Mucosa of stomach (tissue), 1 donor: ENCODE measurements at regions not wholly inside any gene's neighbourhood (a gene's known extent, or its start where the extent isn't known, plus 50 kb on each side); places are given as distances from the start of the nearest gene placed in this dataset.

Experiments used
- H3K27me3 ChIP-seq: one replicate; pipeline ENCODE4 v1.7.0; 2013; ENCODE audit warnings: mild to moderate bottlenecking, low read length; ENCODE audit not compliant: control insufficient read depth, insufficient read depth
- H3K36me3 ChIP-seq: one replicate; pipeline ENCODE4 v1.7.0; 2013; ENCODE audit warnings: low read length; ENCODE audit not compliant: control insufficient read depth, insufficient read depth
- H3K4me1 ChIP-seq: one replicate; pipeline ENCODE4 v1.7.0; 2013; ENCODE audit warnings: mild to moderate bottlenecking, low read length; ENCODE audit not compliant: control insufficient read depth, insufficient read depth
- H3K4me3 ChIP-seq: one replicate; pipeline ENCODE4 v1.7.0; 2013; ENCODE audit warnings: low read length
- H3K9ac ChIP-seq: one replicate; pipeline ENCODE4 v1.7.0; 2013; ENCODE audit warnings: mild to moderate bottlenecking, low read length, moderate library complexity
- H3K9me3 ChIP-seq: one replicate; pipeline ENCODE4 v1.7.0; 2013; ENCODE audit warnings: mild to moderate bottlenecking, low read length, moderate library complexity; ENCODE audit not compliant: control insufficient read depth
- donor health status: Pancreatic carcinoma.

GRCh38 chr9:87109231-87109631 lies 161.9 kb upstream of the GAS1 start:
- no peak overlapping the region for H3K4me3 ChIP-seq
- H3K27me3 ChIP-seq, result no peaks in the 10 kb centered on the region
- H3K36me3 ChIP-seq, result no peaks in the 10 kb centered on the region
- no peaks in the 10 kb centered on the region for H3K9me3 ChIP-seq
- H3K9ac ChIP-seq, result no peak overlapping the region
- peaks cover 3% of the 10 kb centered on the region for H3K4me1 ChIP-seq

- Histone ChIP-seq H3K9me3 (no peaks in the 10 kb centered on the region), H3K27me3 (no peaks in the 10 kb centered on the region), H3K4me1 (peaks cover 3% of the 10 kb centered on the region), H3K9ac (no peak overlapping the region), H3K4me3 (no peak overlapping the region), H3K36me3 (no peaks in the 10 kb centered on the region)
Measured at GRCh38 chr9:87109851-87110250, 162.5 kb upstream of the GAS1 start.

GRCh38 chr9:87111010-87111409 lies 163.7 kb upstream of the GAS1 start:
- no peak overlapping the region for H3K9ac ChIP-seq
- H3K4me1 ChIP-seq, result no peaks in the 10 kb centered on the region
- no peaks in the 10 kb centered on the region for H3K9me3 ChIP-seq
- H3K36me3 ChIP-seq, result no peaks in the 10 kb centered on the region
- no peak overlapping the region for H3K4me3 ChIP-seq
- H3K27me3 ChIP-seq, result no peaks in the 10 kb centered on the region

- H3K27me3 ChIP-seq, result no peaks in the 10 kb centered on the region
- H3K36me3 ChIP-seq, result no peaks in the 10 kb centered on the region
Measured at GRCh38 chr9:87112656-87113055, 165.3 kb upstream of the GAS1 start.

GRCh38 chr9:87113874-87114273 lies 166.6 kb upstream of the GAS1 start:
- Histone ChIP-seq H3K27me3 (no peaks in the 10 kb centered on the region), H3K4me3 (no peak overlapping the region), H3K36me3 (no peaks in the 10 kb centered on the region), H3K9me3 (no peaks in the 10 kb centered on the region), H3K9ac (no peak overlapping the region), H3K4me1 (no peaks in the 10 kb centered on the region)

More at GRCh38 chr9:87112656-87113055, 165.3 kb upstream of the GAS1 start:
- no peak overlapping the region for H3K4me3 ChIP-seq
- H3K9me3 ChIP-seq, result no peaks in the 10 kb centered on the region
- H3K4me1 ChIP-seq, result no peaks in the 10 kb centered on the region
- H3K9ac ChIP-seq, result no peak overlapping the region

- no peak overlapping the region for H3K9ac ChIP-seq
- no peak overlapping the region for H3K4me3 ChIP-seq
- no peaks in the 10 kb centered on the region for H3K27me3 ChIP-seq
- H3K9me3 ChIP-seq, result no peaks in the 10 kb centered on the region
- no peaks in the 10 kb centered on the region for H3K36me3 ChIP-seq
- H3K4me1 ChIP-seq, result peaks cover 5% of the 10 kb centered on the region
Measured at GRCh38 chr9:87115785-87116184, 168.5 kb upstream of the GAS1 start.

GRCh38 chr9:87116492-87116891 lies 169.2 kb upstream of the GAS1 start:
- Histone ChIP-seq H3K36me3 (no peaks in the 10 kb centered on the region), H3K27me3 (no peaks in the 10 kb centered on the region), H3K4me1 (peaks cover 5% of the 10 kb centered on the region), H3K9me3 (no peaks in the 10 kb centered on the region), H3K4me3 (no peak overlapping the region), H3K9ac (no peak overlapping the region)

GRCh38 chr9:87118594-87118993 lies 171.3 kb upstream of the GAS1 start:
- H3K4me3 ChIP-seq, result no peak overlapping the region
- H3K9ac ChIP-seq, result no peak overlapping the region
- H3K9me3 ChIP-seq, result no peaks in the 10 kb centered on the region
- H3K4me1 ChIP-seq, result peaks cover 5% of the 10 kb centered on the region
- no peaks in the 10 kb centered on the region for H3K27me3 ChIP-seq
- no peaks in the 10 kb centered on the region for H3K36me3 ChIP-seq

GRCh38 chr9:87119328-87119881 lies 172.1 kb upstream of the GAS1 start:
- Histone ChIP-seq H3K27me3 (no peaks in the 10 kb centered on the region), H3K4me1 (peaks cover 5% of the 10 kb centered on the region), H3K36me3 (no peaks in the 10 kb centered on the region), H3K4me3 (no peak overlapping the region), H3K9ac (no peak overlapping the region), H3K9me3 (no peaks in the 10 kb centered on the region)

- Histone ChIP-seq H3K27me3 (no peaks in the 10 kb centered on the region), H3K9me3 (no peaks in the 10 kb centered on the region), H3K9ac (no peak overlapping the region), H3K4me3 (no peak overlapping the region), H3K36me3 (no peaks in the 10 kb centered on the region), H3K4me1 (peaks cover 5% of the 10 kb centered on the region)
Measured at GRCh38 chr9:87120610-87121009, 173.3 kb upstream of the GAS1 start.

- H3K36me3 ChIP-seq, result no peaks in the 10 kb centered on the region
- H3K4me3 ChIP-seq, result no peak overlapping the region
- peaks cover 5% of the 10 kb centered on the region for H3K4me1 ChIP-seq
- no peaks in the 10 kb centered on the region for H3K9me3 ChIP-seq
- no peaks in the 10 kb centered on the region for H3K27me3 ChIP-seq
- H3K9ac ChIP-seq, result no peak overlapping the region
Measured at GRCh38 chr9:87122947-87123685, 175.8 kb upstream of the GAS1 start.

GRCh38 chr9:87123830-87124229 lies 176.5 kb upstream of the GAS1 start:
- Histone ChIP-seq H3K36me3 (no peaks in the 10 kb centered on the region), H3K9me3 (no peaks in the 10 kb centered on the region), H3K4me1 (peaks cover 5% of the 10 kb centered on the region), H3K27me3 (no peaks in the 10 kb centered on the region), H3K9ac (no peak overlapping the region), H3K4me3 (no peak overlapping the region)
